Loucy (cell line): ENCODE measurements at regions not wholly inside any gene's neighbourhood (a gene's known extent, or its start where the extent isn't known, plus 50 kb on each side); places are given as distances from the start of the nearest gene placed in this dataset.

ENCODE experiments used
- CTCF ChIP-seq: fragments of 200-600 bp; sonication (generic); conservative IDR thresholded peaks from 2 replicates; pipeline ENCODE4 v1.5.1; 2014; ENCODE audit warnings: mild to moderate bottlenecking, antibody characterized with exemption, low read length
- EZH2phosphoT487 ChIP-seq: fragments of 200-600 bp; IDR thresholded peaks from 2 replicates; pipeline ENCODE4 v1.6.1; 2018; ENCODE audit warnings: antibody characterized with exemption, mild to moderate bottlenecking, moderate library complexity, borderline replicate concordance

GRCh38 chr2:239576784-239577685 is 176.2 kb upstream of the HDAC4 start:
- TF ChIP-seq CTCF (no peak), EZH2phosphoT487 (no peak)
